H9 (cell line): ENCODE measurements at regions not wholly inside any gene's neighbourhood (a gene's known extent, or its start where the extent isn't known, plus 50 kb on each side); places are given as distances from the start of the nearest gene placed in this dataset.

ENCODE experiments used
- DNase-seq: peaks from one replicate; pipeline ENCODE4 v3.0.0-alpha.2; 2017
- H2AFZ ChIP-seq: one replicate; pipeline ENCODE4 v1.6.1; 2013; ENCODE audit warnings: mild to moderate bottlenecking, low read length, control low read depth, moderate library complexity
- H2AK5ac ChIP-seq: 2 replicates; pipeline ENCODE4 v1.6.1; 2013; ENCODE audit warnings: low read length, control low read depth, mixed read lengths; ENCODE audit not compliant: insufficient read length
- H2BK120ac ChIP-seq: one replicate; pipeline ENCODE4 v1.6.1; 2013; ENCODE audit warnings: low read depth, mild to moderate bottlenecking, low read length, control low read depth, inconsistent platforms; ENCODE audit not compliant: poor library complexity, severe bottlenecking
- H2BK12ac ChIP-seq: 2 replicates; pipeline ENCODE4 v1.6.1; 2013; ENCODE audit warnings: low read length, control low read depth, mixed read lengths, low read depth; ENCODE audit not compliant: insufficient read length
- H2BK15ac ChIP-seq: 2 replicates; pipeline ENCODE4 v1.6.1; 2013; ENCODE audit warnings: low read depth, low read length, control low read depth
- H2BK20ac ChIP-seq: one replicate; pipeline ENCODE4 v1.6.1; 2013; ENCODE audit warnings: low read depth, mild to moderate bottlenecking, low read length, control low read depth, inconsistent platforms; ENCODE audit not compliant: poor library complexity, severe bottlenecking
- H2BK5ac ChIP-seq: 2 replicates; pipeline ENCODE4 v1.6.1; 2013; ENCODE audit warnings: low read length, control low read depth, mixed read lengths; ENCODE audit not compliant: insufficient read length
- H3K14ac ChIP-seq: 2 replicates; pipeline ENCODE4 v1.6.1; 2013; ENCODE audit warnings: low read length, control low read depth; ENCODE audit not compliant: insufficient read depth
- H3K18ac ChIP-seq: 2 replicates; pipeline ENCODE4 v1.6.1; 2013; ENCODE audit warnings: low read depth, mild to moderate bottlenecking, mixed read lengths, low read length, control low read depth; ENCODE audit not compliant: insufficient read length
- H3K23ac ChIP-seq: 2 replicates; pipeline ENCODE4 v1.6.1; 2013; ENCODE audit warnings: low read length, control low read depth, mixed read lengths, low read depth; ENCODE audit not compliant: insufficient read length
- H3K23me2 ChIP-seq: 2 replicates; pipeline ENCODE4 v1.6.1; 2013; ENCODE audit warnings: low read depth, mild to moderate bottlenecking, mixed read lengths, low read length, control low read depth; ENCODE audit not compliant: insufficient read length, poor library complexity, severe bottlenecking
- H3K27ac ChIP-seq: 2 replicates; pipeline ENCODE4 v1.5.1; 2013; ENCODE audit warnings: low read length, control low read depth, mixed read lengths, low read depth; ENCODE audit not compliant: insufficient read length
- H3K27me3 ChIP-seq: 2 replicates; pipeline ENCODE4 v1.6.1; 2013; ENCODE audit warnings: low read length, control low read depth, inconsistent platforms; ENCODE audit not compliant: insufficient read depth
- H3K4ac ChIP-seq: 2 replicates; pipeline ENCODE4 v1.6.1; 2013; ENCODE audit warnings: low read depth, mild to moderate bottlenecking, control low read depth, inconsistent platforms, low read length, moderate library complexity
- H3K4me1 ChIP-seq: 2 replicates; pipeline ENCODE4 v1.6.1; 2013; ENCODE audit warnings: low read length, control low read depth, inconsistent platforms; ENCODE audit not compliant: insufficient read depth
- H3K4me2 ChIP-seq: 2 replicates; pipeline ENCODE4 v1.6.1; 2013; ENCODE audit warnings: low read length, control low read depth, mixed read lengths; ENCODE audit not compliant: insufficient read length, insufficient read depth
- H3K56ac ChIP-seq: 2 replicates; pipeline ENCODE4 v1.6.1; 2013; ENCODE audit warnings: low read depth, mild to moderate bottlenecking, mixed read lengths, low read length, control low read depth; ENCODE audit not compliant: insufficient read length
- H3K79me1 ChIP-seq: 2 replicates; pipeline ENCODE4 v1.6.1; 2013; ENCODE audit warnings: low read depth, mild to moderate bottlenecking, moderate library complexity, low read length, control low read depth, inconsistent platforms; ENCODE audit not compliant: insufficient read depth, poor library complexity, severe bottlenecking
- H3K79me2 ChIP-seq: 2 replicates; pipeline ENCODE4 v1.6.1; 2013; ENCODE audit warnings: low read length, control low read depth, inconsistent platforms; ENCODE audit not compliant: insufficient read depth
- H3K9ac ChIP-seq: 2 replicates; pipeline ENCODE4 v1.6.1; 2013; ENCODE audit warnings: low read length, control low read depth, mixed read lengths; ENCODE audit not compliant: insufficient read length; ENCODE audit errors: extremely low read depth
- H3K9me3 ChIP-seq: one replicate; pipeline ENCODE4 v1.6.1; 2013; ENCODE audit warnings: low read depth, low read length, inconsistent platforms; ENCODE audit not compliant: control insufficient read depth
- H3T11ph ChIP-seq: one replicate; pipeline ENCODE4 v1.6.1; 2013; ENCODE audit warnings: mild to moderate bottlenecking, low read length, control low read depth, inconsistent platforms
- H4K20me1 ChIP-seq: one replicate; pipeline ENCODE4 v1.6.1; 2013; ENCODE audit not compliant: control insufficient read depth, insufficient read length, insufficient read depth
- H4K5ac ChIP-seq: 2 replicates; pipeline ENCODE4 v1.6.1; 2013; ENCODE audit warnings: low read depth, mild to moderate bottlenecking, mixed read lengths, low read length, control low read depth; ENCODE audit not compliant: insufficient read length
- H4K8ac ChIP-seq: replicated peaks from 2 replicates; pipeline ENCODE4 v1.6.1; 2013; ENCODE audit warnings: low read length, control low read depth, mixed read lengths, low read depth; ENCODE audit not compliant: insufficient read length
- H4K91ac ChIP-seq: 2 replicates; pipeline ENCODE4 v1.6.1; 2013; ENCODE audit warnings: low read depth, mild to moderate bottlenecking, moderate library complexity, mixed read lengths, low read length, control low read depth; ENCODE audit not compliant: insufficient read length
- H3K27ac Mint-ChIP-seq, 3 experiments: 2 replicates in 2 of 3; 3 replicates in 1 of 3; pipeline ENCODE4 v1.8.0; 2020 to 2021; ENCODE audit warnings: mixed read lengths in 3 of 3, mild to moderate bottlenecking in 1 of 3, moderate library complexity in 1 of 3
- H3K27me3 Mint-ChIP-seq: 2 replicates; pipeline ENCODE4 v1.8.0; 2021; ENCODE audit warnings: low read depth, mild to moderate bottlenecking, moderate library complexity, mixed read lengths
- H3K36me3 Mint-ChIP-seq, 3 experiments: 2 replicates in 2 of 3; 3 replicates in 1 of 3; pipeline ENCODE4 v1.8.0; 2020 to 2021; ENCODE audit warnings: low read depth in 3 of 3, mixed read lengths in 3 of 3; ENCODE audit not compliant: insufficient read depth in 1 of 3
- H3K4me1 Mint-ChIP-seq, 2 experiments: 2 replicates each; pipeline ENCODE4 v1.8.0; 2020; ENCODE audit warnings: mixed read lengths in 2 of 2
- H3K4me3 Mint-ChIP-seq, 2 experiments: 2 replicates in 1 of 2; 3 replicates in 1 of 2; pipeline ENCODE4 v1.8.0; 2020 to 2021; ENCODE audit warnings: mild to moderate bottlenecking in 2 of 2, mixed read lengths in 2 of 2, moderate library complexity in 1 of 2
- H3K9me3 Mint-ChIP-seq, 2 experiments: 2 replicates in 1 of 2; 3 replicates in 1 of 2; pipeline ENCODE4 v1.8.0; 2020; ENCODE audit warnings: mild to moderate bottlenecking in 2 of 2, mixed read lengths in 2 of 2, moderate library complexity in 1 of 2
- WGBS: extraction: QIAGEN DNeasy Blood & Tissue Kit; methylation state at CpG from one replicate; pipeline ENCODE4 v1.1.7; 2013; ENCODE audit warnings: missing lambda C conversion rate, low lambda C conversion rate, mixed read lengths; ENCODE audit not compliant: insufficient read length; ENCODE audit errors: extremely low coverage; 5-methylcytosine and 5-hydroxymethylcytosine counted together
- TF ChIP-seq, protein P1 (sequence below): fragments of 200-600 bp; sonication (generic); conservative IDR thresholded peaks from 3 replicates; pipeline ENCODE4 v1.8.0; 2021; ENCODE audit warnings: antibody characterized with exemption, mild to moderate bottlenecking

DNA sequence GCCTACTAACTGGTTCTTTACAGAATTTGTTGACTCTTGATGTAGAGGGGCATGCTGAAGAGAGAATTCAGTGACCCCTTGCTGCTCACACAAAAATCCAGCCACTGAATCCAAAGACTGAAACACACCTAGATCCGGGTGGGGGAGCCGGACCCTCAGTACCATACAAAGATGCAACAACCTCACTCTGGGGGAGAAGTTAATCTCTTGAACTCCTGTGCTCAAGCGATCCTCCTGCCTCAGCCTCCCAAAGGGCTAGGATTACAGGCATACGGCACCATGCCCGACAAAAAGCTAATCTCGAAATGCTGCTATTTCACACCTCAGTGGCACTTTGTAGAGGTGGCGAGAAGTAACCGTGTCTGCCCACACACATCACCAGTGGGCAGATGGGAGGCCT lies 88.8 kb upstream of the HELT start:
- H4K8ac ChIP-seq = no peak overlapping the region
- H2BK120ac ChIP-seq = no peak overlapping the region
- H3K23me2 ChIP-seq = no peaks in the 10 kb centered on the region
- no peak overlapping the region for H4K5ac ChIP-seq
- H4K20me1 ChIP-seq = no peaks in the 10 kb centered on the region
- peaks cover 0 to 3% (median 2%) of the 10 kb centered on the region in 3 experiments; a peak in 1 of 7 replicates for H3K36me3 Mint-ChIP-seq
- no peaks in the 10 kb centered on the region; the same call in 1 of the 2 replicates for H3K4me1 ChIP-seq
- H3K4me3 Mint-ChIP-seq = no peak overlapping the region
- H2BK12ac ChIP-seq = no peak overlapping the region
- no peak overlapping the region for H4K91ac ChIP-seq
- WGBS = no CpG with 5 or more reads among the region's 8 CpGs
- no peaks in the 10 kb centered on the region; the same call in 1 of the 2 replicates for H3K27me3 Mint-ChIP-seq
- H2BK15ac ChIP-seq = no peak overlapping the region
- peaks cover 18 to 19% of the 10 kb centered on the region in 2 experiments for H3K9me3 Mint-ChIP-seq
- no peak overlapping the region for H3K14ac ChIP-seq
- H3K9ac ChIP-seq = no peak overlapping the region
- no peak overlapping the region for H3K4me2 ChIP-seq
- H2AFZ ChIP-seq = no peak overlapping the region
- no peak overlapping the region for H2AK5ac ChIP-seq
- H3K56ac ChIP-seq = no peak overlapping the region
- H3K9me3 ChIP-seq = no peaks in the 10 kb centered on the region
- no peak overlapping the region for H3T11ph ChIP-seq
- H3K4ac ChIP-seq = no peak overlapping the region
- no peak overlapping the region for H3K27ac ChIP-seq
- no peak overlapping the region for H3K18ac ChIP-seq
- no peak overlapping the region for H3K23ac ChIP-seq
- no peaks in the 10 kb centered on the region for H3K79me2 ChIP-seq
- no peaks in the 10 kb centered on the region for H3K79me1 ChIP-seq
- H3K27me3 ChIP-seq = no peaks in the 10 kb centered on the region
- TF ChIP-seq, protein P1, sequence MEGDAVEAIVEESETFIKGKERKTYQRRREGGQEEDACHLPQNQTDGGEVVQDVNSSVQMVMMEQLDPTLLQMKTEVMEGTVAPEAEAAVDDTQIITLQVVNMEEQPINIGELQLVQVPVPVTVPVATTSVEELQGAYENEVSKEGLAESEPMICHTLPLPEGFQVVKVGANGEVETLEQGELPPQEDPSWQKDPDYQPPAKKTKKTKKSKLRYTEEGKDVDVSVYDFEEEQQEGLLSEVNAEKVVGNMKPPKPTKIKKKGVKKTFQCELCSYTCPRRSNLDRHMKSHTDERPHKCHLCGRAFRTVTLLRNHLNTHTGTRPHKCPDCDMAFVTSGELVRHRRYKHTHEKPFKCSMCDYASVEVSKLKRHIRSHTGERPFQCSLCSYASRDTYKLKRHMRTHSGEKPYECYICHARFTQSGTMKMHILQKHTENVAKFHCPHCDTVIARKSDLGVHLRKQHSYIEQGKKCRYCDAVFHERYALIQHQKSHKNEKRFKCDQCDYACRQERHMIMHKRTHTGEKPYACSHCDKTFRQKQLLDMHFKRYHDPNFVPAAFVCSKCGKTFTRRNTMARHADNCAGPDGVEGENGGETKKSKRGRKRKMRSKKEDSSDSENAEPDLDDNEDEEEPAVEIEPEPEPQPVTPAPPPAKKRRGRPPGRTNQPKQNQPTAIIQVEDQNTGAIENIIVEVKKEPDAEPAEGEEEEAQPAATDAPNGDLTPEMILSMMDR = no peak
- no peaks in the 10 kb centered on the region for H3K4me1 Mint-ChIP-seq
- H3K27ac Mint-ChIP-seq = no peak overlapping the region
- H2BK20ac ChIP-seq = no peak overlapping the region
- H2BK5ac ChIP-seq = no peak overlapping the region
- DNase-seq = no peak
